ENCODE measurements at regions not wholly inside any gene's neighbourhood (a gene's known extent, or its start where the extent isn't known, plus 50 kb on each side); places are given as distances from the start of the nearest gene placed in this dataset.

GRCh38 chr17:77488531-77489238, 347.9 kb downstream of the SEC14L1 start:
- no peak for DNase-seq (ENCODE audit: low spot score)

GRCh38 chr17:77489239-77489892, 348.6 kb downstream of the SEC14L1 start:
- DNase-seq (ENCODE audit: low spot score): no peak

- DNase-seq (ENCODE audit: low spot score): no peak
Measured at GRCh38 chr17:77489893-77490255, 349.1 kb downstream of the SEC14L1 start.

- DNase-seq (ENCODE audit: low spot score): no peak
Measured at GRCh38 chr17:77490361-77491183, 349.8 kb downstream of the SEC14L1 start.

GRCh38 chr17:77491921-77492445, 351.2 kb downstream of the SEC14L1 start:
- DNase-seq (ENCODE audit: low spot score): no peak

GRCh38 chr17:77492446-77493237, 351.9 kb downstream of the SEC14L1 start:
- no peak for DNase-seq (ENCODE audit: low spot score)

- DNase-seq (ENCODE audit: low spot score): no peak
Measured at GRCh38 chr17:77493238-77493820, 352.6 kb downstream of the SEC14L1 start.

GRCh38 chr17:77493901-77494663, 353.3 kb downstream of the SEC14L1 start:
- DNase-seq (ENCODE audit: low spot score): no peak

- DNase-seq (ENCODE audit: low spot score): peak; percentile 77
Measured at GRCh38 chr17:77494664-77495435, 354.1 kb downstream of the SEC14L1 start.

GRCh38 chr17:77495575-77495974, 354.8 kb downstream of the SEC14L1 start:
- DNase-seq (ENCODE audit: low spot score): no peak

GRCh38 chr17:77496401-77496801, 355.6 kb downstream of the SEC14L1 start:
- DNase-seq (ENCODE audit: low spot score): no peak

GRCh38 chr17:77496831-77497577, 356.2 kb downstream of the SEC14L1 start:
- no peak for DNase-seq (ENCODE audit: low spot score)

GRCh38 chr17:77497578-77497934, 356.8 kb downstream of the SEC14L1 start:
- no peak for DNase-seq (ENCODE audit: low spot score)

- no peak for DNase-seq (ENCODE audit: low spot score)
Measured at GRCh38 chr17:77498091-77498741, 357.4 kb downstream of the SEC14L1 start.

GRCh38 chr17:77498791-77499698, 358.3 kb downstream of the SEC14L1 start:
- no peak for DNase-seq (ENCODE audit: low spot score)

- DNase-seq (ENCODE audit: low spot score): no peak
Measured at GRCh38 chr17:77499699-77500435, 359.1 kb downstream of the SEC14L1 start.

GRCh38 chr17:77501101-77501566, 360.4 kb downstream of the SEC14L1 start:
- peak; percentile 28 for DNase-seq (ENCODE audit: low spot score)
